ENCODE measurements at regions not wholly inside any gene's neighbourhood (a gene's known extent, or its start where the extent isn't known, plus 50 kb on each side); places are given as distances from the start of the nearest gene placed in this dataset.

DNA sequence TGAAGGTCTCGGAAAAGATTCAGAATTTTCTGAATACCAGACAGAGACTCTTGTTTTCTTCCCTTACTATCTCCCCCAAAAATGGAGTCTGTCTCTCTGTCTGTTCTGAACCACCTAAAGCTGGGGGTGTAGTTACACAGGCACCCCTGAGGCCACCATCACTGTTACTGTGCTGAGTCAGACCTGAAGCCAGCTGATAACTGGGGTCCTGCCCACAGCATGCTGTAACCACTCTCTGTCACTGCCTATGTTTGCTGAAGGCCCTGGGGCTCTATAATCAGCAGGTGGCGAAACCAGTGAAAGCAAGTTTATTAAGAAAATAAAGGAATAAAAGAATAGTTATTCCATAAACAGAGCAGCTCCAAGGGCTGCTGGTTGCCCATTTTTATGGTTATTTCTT is 575.2 kb upstream of the POT1 start:
- no peak for TF ChIP-seq CTCF (IDR thresholded peaks at IDR 0.05)
- no peak for TF ChIP-seq EZH2 (IDR thresholded peaks at IDR 0.05)
- TF ChIP-seq EZH2phosphoT487 (IDR thresholded peaks at IDR 0.05), result no peak
